SU-DHL-6 (cell line): ENCODE measurements at regions not wholly inside any gene's neighbourhood (a gene's known extent, or its start where the extent isn't known, plus 50 kb on each side); places are given as distances from the start of the nearest gene placed in this dataset.

ENCODE experiments used
- H2AFZ ChIP-seq: fragments of 200-600 bp; sonication (generic); 2 replicates; pipeline ENCODE4 v1.6.1; 2014; ENCODE audit warnings: low read depth, mild to moderate bottlenecking, moderate library complexity, mixed read lengths, antibody characterized with exemption, low read length; ENCODE audit not compliant: severe bottlenecking
- H3F3A ChIP-seq: fragments of 200-600 bp; shearing (Covaris generic); 2 replicates; pipeline ENCODE4 v1.6.0; 2016; ENCODE audit warnings: antibody characterized with exemption, mild to moderate bottlenecking; ENCODE audit not compliant: insufficient read depth
- H3K27ac ChIP-seq: fragments of 200-600 bp; sonication (generic); 2 replicates; pipeline ENCODE4 v1.5.1; 2016; ENCODE audit warnings: low read depth, mild to moderate bottlenecking, low read length, moderate library complexity, mixed read lengths
- H3K27me3 ChIP-seq: fragments of 200-600 bp; sonication (generic), shearing (Covaris generic); 2 replicates; pipeline ENCODE4 v1.6.0; 2014; ENCODE audit warnings: mild to moderate bottlenecking, low read length
- H3K36me3 ChIP-seq: fragments of 200-600 bp; sonication (generic); 2 replicates; pipeline ENCODE4 v1.6.1; 2014; ENCODE audit warnings: mild to moderate bottlenecking, low read length, mixed read lengths
- H3K4me2 ChIP-seq: fragments of 300-600, 200-600 bp; shearing (Covaris generic), sonication (generic); 2 replicates; pipeline ENCODE4 v1.6.0; 2014; ENCODE audit warnings: low read length, low read depth, mild to moderate bottlenecking; ENCODE audit not compliant: poor library complexity, severe bottlenecking
- H3K4me3 ChIP-seq: fragments of 200-600 bp; sonication (generic); 2 replicates; pipeline ENCODE4 v1.5.1; 2014; ENCODE audit warnings: antibody characterized with exemption, low read length, mild to moderate bottlenecking, mixed read lengths; ENCODE audit not compliant: insufficient read depth, poor library complexity, severe bottlenecking
- H3K79me2 ChIP-seq: fragments of 200-600 bp; sonication (generic); 2 replicates; pipeline ENCODE4 v1.6.1; 2014; ENCODE audit warnings: mild to moderate bottlenecking, low read length, moderate library complexity; ENCODE audit not compliant: insufficient read depth
- H3K9ac ChIP-seq: fragments of 200-600 bp; sonication (generic); 2 replicates; pipeline ENCODE4 v1.7.0; 2014; ENCODE audit warnings: mild to moderate bottlenecking, low read length
- H3K9me2 ChIP-seq: fragments of 200-600 bp; sonication (generic); replicated peaks from 2 replicates; pipeline ENCODE4 v1.6.1; 2014; ENCODE audit warnings: low read length; ENCODE audit not compliant: insufficient read depth
- H3K9me3 ChIP-seq: fragments of 200-600 bp; sonication (generic); 2 replicates; pipeline ENCODE4 v1.6.1; 2014; ENCODE audit warnings: low read length, mixed read lengths; ENCODE audit not compliant: insufficient read depth
- H4K20me1 ChIP-seq: fragments of 200-600 bp; sonication (generic); 2 replicates; pipeline ENCODE4 v1.6.1; 2014; ENCODE audit warnings: low read depth, mild to moderate bottlenecking, antibody characterized with exemption, low read length, moderate library complexity, mixed read lengths
- EZH2phosphoT487 ChIP-seq: fragments of 200-600 bp; sonication (generic), shearing (Covaris generic); conservative IDR thresholded peaks from 2 replicates; pipeline ENCODE4 v1.6.1; 2018; ENCODE audit warnings: mild to moderate bottlenecking, antibody characterized with exemption, low read length, moderate library complexity, mixed read lengths
- TF ChIP-seq, protein P1 (sequence below): fragments of 200-600 bp; sonication (generic); IDR thresholded peaks from one replicate; pipeline ENCODE4 v1.5.1; 2017; ENCODE audit warnings: antibody characterized with exemption, mild to moderate bottlenecking, low read length, moderate library complexity; ENCODE audit not compliant: insufficient read depth, poor library complexity, severe bottlenecking

DNA sequence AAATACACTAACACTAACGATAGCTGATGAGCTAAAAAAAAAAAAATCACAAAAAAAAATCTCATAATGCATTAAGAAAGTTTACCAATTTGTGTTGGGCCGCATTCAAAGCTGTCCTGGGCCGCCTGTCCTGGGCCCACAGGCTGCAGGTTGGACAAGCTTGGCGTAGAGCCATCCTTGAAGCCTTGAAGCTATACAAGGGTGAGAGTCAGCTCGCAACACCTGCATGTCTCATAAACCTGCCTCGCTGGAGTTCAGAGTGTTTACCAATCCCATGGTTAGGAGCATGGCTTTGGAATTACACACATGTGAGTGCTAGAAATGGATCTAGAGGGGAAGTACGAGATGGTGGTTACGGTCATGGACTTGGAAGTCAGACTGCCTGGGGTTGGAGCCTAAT, 453.7 kb downstream of the INSC start:
- H3K9me2 ChIP-seq, result no peaks in the 10 kb centered on the region; the same call in 1 of the 2 replicates
- H3K4me2 ChIP-seq, result no peak overlapping the region

DNA sequence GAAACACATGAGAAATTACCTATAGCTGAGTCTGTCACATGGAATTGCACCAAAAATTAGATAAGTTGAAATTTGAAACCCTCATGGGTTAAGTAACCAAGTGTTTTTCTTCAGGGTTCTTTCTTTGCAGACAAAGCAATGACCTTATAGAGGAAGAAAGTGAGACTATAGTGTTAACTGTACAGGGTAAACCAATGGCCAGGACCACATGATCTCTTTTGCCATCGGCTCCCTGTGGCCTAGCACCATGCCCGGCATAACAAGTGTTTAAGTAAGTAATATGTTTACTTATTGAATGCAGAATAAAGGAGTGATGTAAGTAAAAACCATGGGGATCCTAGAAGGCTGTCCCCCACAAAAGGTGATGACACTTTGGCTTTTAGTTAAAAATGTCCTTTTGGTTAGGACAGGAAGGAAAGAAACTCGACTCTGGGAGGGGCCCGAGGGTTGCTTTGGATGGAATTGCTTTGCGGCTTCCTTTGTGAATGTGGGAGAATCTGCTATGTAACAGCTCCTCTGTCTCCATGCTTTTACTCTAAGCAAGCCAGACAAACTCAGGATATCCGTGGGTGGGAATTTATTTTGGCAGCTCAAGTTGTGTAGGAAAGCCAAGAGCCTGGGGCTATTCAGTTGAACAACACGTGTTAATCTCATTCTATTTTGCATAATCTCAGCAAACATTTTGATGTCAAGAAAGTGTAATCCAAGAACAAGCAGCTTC, 454.7 kb downstream of the INSC start:
- no peaks in the 10 kb centered on the region; the same call in 1 of the 2 replicates for H3K9me2 ChIP-seq
- no peak overlapping the region for H2AFZ ChIP-seq
- H3K9ac ChIP-seq, result no peak overlapping the region
- H3F3A ChIP-seq, result no peaks in the 10 kb centered on the region
- H3K27ac ChIP-seq, result no peak overlapping the region
- no peaks in the 10 kb centered on the region for H3K79me2 ChIP-seq
- no peaks in the 10 kb centered on the region for H3K36me3 ChIP-seq
- H3K4me3 ChIP-seq, result no peak overlapping the region
- no peak for TF ChIP-seq EZH2phosphoT487
- TF ChIP-seq, protein P1, sequence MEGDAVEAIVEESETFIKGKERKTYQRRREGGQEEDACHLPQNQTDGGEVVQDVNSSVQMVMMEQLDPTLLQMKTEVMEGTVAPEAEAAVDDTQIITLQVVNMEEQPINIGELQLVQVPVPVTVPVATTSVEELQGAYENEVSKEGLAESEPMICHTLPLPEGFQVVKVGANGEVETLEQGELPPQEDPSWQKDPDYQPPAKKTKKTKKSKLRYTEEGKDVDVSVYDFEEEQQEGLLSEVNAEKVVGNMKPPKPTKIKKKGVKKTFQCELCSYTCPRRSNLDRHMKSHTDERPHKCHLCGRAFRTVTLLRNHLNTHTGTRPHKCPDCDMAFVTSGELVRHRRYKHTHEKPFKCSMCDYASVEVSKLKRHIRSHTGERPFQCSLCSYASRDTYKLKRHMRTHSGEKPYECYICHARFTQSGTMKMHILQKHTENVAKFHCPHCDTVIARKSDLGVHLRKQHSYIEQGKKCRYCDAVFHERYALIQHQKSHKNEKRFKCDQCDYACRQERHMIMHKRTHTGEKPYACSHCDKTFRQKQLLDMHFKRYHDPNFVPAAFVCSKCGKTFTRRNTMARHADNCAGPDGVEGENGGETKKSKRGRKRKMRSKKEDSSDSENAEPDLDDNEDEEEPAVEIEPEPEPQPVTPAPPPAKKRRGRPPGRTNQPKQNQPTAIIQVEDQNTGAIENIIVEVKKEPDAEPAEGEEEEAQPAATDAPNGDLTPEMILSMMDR, result no peak
- H4K20me1 ChIP-seq, result no peaks in the 10 kb centered on the region
- H3K9me3 ChIP-seq, result no peaks in the 10 kb centered on the region
- H3K27me3 ChIP-seq, result no peaks in the 10 kb centered on the region
- H3K4me2 ChIP-seq, result no peak overlapping the region

More for the DNA sequence above, 453.7 kb downstream of the INSC start:
- no peaks in the 10 kb centered on the region for H3F3A ChIP-seq
- H2AFZ ChIP-seq, result no peak overlapping the region
- no peaks in the 10 kb centered on the region for H3K79me2 ChIP-seq
- no peaks in the 10 kb centered on the region for H3K36me3 ChIP-seq
- H3K9me3 ChIP-seq, result no peaks in the 10 kb centered on the region
- no peaks in the 10 kb centered on the region for H3K27me3 ChIP-seq
- H4K20me1 ChIP-seq, result no peaks in the 10 kb centered on the region
- no peak overlapping the region for H3K4me3 ChIP-seq
- TF ChIP-seq, protein P1, result no peak
- TF ChIP-seq EZH2phosphoT487, result no peak
- no peak overlapping the region for H3K27ac ChIP-seq
- no peak overlapping the region for H3K9ac ChIP-seq

DNA sequence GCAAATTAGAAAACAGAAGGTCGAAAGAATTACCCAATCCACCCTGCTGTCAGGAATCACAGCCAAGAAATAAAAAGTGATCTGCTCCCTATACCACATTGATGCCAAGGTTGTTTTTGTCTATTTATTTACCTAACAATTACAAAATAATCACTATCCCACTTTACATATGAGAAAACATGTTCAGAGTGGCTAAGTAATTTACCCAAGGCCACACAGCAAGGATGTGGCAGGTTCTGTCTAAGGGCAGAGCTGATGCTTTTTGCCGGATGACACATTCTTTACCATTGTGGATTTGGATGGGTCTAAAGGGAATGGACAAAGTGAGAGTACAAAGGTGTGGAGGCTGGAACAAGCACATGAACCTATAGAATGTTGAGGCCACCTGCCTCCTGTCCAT, 460.7 kb downstream of the INSC start:
- Histone ChIP-seq H3K27me3 (no peaks in the 10 kb centered on the region), H3K4me3 (no peak overlapping the region), H3K27ac (no peak overlapping the region), H4K20me1 (no peaks in the 10 kb centered on the region), H3K36me3 (no peaks in the 10 kb centered on the region), H3K9me2 (no peaks in the 10 kb centered on the region), H3K4me2 (no peak overlapping the region), H3K9me3 (no peaks in the 10 kb centered on the region), H3F3A (no peaks in the 10 kb centered on the region), H2AFZ (no peak overlapping the region), H3K79me2 (no peaks in the 10 kb centered on the region), H3K9ac (no peak overlapping the region)
- no peak for TF ChIP-seq EZH2phosphoT487
- TF ChIP-seq, protein P1, result no peak
